ENCODE measurements at regions not wholly inside any gene's neighbourhood (a gene's known extent, or its start where the extent isn't known, plus 50 kb on each side); places are given as distances from the start of the nearest gene placed in this dataset.

GRCh38 chr17:36842963-36843558 is 94.2 kb upstream of the LHX1 start:
- TF ChIP-seq POLR2A (IDR thresholded peaks at IDR 0.05; ENCODE audit: low read depth, low read length) (no peak), POLR2AphosphoS5 (IDR thresholded peaks at IDR 0.05; ENCODE audit: low read depth, low read length) (no peak)

Data from GM12892 (cell line).